SK-N-SH treated with all-trans-retinoic acid at 6 μM for 48 hours (cell line): ENCODE measurements at regions not wholly inside any gene's neighbourhood (a gene's known extent, or its start where the extent isn't known, plus 50 kb on each side); places are given as distances from the start of the nearest gene placed in this dataset.

Source experiments
- POU6F1 ChIP-seq: fragments of 250-450 bp; sonication (Bioruptor Pico); IDR thresholded peaks from 2 replicates; pipeline ENCODE4 v1.8.0; 2021; ENCODE audit warnings: low read depth, mild to moderate bottlenecking, moderate library complexity, borderline replicate concordance
- TF ChIP-seq, protein P1 (sequence below): fragments of 250-450 bp; sonication (Bioruptor Pico); IDR thresholded peaks from 2 replicates; pipeline ENCODE4 v1.8.0; 2020; ENCODE audit warnings: mild to moderate bottlenecking, moderate library complexity, borderline replicate concordance

GRCh38 chr14:24692382-24693352, 58.7 kb upstream of the GZMB start:
- TF ChIP-seq, protein P1, sequence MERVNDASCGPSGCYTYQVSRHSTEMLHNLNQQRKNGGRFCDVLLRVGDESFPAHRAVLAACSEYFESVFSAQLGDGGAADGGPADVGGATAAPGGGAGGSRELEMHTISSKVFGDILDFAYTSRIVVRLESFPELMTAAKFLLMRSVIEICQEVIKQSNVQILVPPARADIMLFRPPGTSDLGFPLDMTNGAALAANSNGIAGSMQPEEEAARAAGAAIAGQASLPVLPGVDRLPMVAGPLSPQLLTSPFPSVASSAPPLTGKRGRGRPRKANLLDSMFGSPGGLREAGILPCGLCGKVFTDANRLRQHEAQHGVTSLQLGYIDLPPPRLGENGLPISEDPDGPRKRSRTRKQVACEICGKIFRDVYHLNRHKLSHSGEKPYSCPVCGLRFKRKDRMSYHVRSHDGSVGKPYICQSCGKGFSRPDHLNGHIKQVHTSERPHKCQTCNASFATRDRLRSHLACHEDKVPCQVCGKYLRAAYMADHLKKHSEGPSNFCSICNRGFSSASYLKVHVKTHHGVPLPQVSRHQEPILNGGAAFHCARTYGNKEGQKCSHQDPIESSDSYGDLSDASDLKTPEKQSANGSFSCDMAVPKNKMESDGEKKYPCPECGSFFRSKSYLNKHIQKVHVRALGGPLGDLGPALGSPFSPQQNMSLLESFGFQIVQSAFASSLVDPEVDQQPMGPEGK = no peak
- TF ChIP-seq POU6F1 = no peak
